Small intestine (tissue), 7 donors: ENCODE measurements at regions not wholly inside any gene's neighbourhood (a gene's known extent, or its start where the extent isn't known, plus 50 kb on each side); places are given as distances from the start of the nearest gene placed in this dataset.

Experiments used
- DNase-seq, 2 donors: peaks; one replicate each; pipeline versions ENCODE4 v3.0.0 to v3.0.0-alpha.2; 2013
- FAIRE-seq: peaks from 2 replicates; lab custom pipeline; 2012; peaks lifted over from hg19 to GRCh38; lab: Jason Lieb, UNC
- H3K27ac ChIP-seq, 3 donors: one replicate each; pipeline ENCODE4 v1.5.1; 2013; ENCODE audit warnings: low read length in 2 of 3, mild to moderate bottlenecking in 2 of 3, control low read depth in 1 of 3, inconsistent platforms in 1 of 3, low read depth in 1 of 3, moderate library complexity in 1 of 3
- H3K27me3 ChIP-seq, 3 donors: one replicate each; pipeline ENCODE4 v1.6.1; 2013; ENCODE audit warnings: low read length in 3 of 3, inconsistent platforms in 1 of 3; ENCODE audit not compliant: control insufficient read depth in 3 of 3, insufficient read depth in 3 of 3
- H3K36me3 ChIP-seq, 3 donors: one replicate each; pipeline ENCODE4 v1.6.1; 2013; ENCODE audit warnings: low read length in 3 of 3, inconsistent platforms in 1 of 3, low read depth in 1 of 3, mild to moderate bottlenecking in 1 of 3, moderate library complexity in 1 of 3; ENCODE audit not compliant: control insufficient read depth in 3 of 3, insufficient read depth in 2 of 3
- H3K4me1 ChIP-seq, 3 donors: one replicate each; pipeline ENCODE4 v1.6.1; 2013; ENCODE audit warnings: low read length in 2 of 3, inconsistent platforms in 1 of 3, low read depth in 1 of 3, mild to moderate bottlenecking in 1 of 3, moderate library complexity in 1 of 3; ENCODE audit not compliant: control insufficient read depth in 3 of 3, insufficient read depth in 2 of 3
- H3K4me3 ChIP-seq, 3 donors: one replicate each; pipeline ENCODE4 v1.5.1; 2013; ENCODE audit warnings: low read length in 3 of 3, control low read depth in 1 of 3, inconsistent platforms in 1 of 3, low read depth in 1 of 3, mild to moderate bottlenecking in 1 of 3, moderate library complexity in 1 of 3
- H3K9me3 ChIP-seq, 2 donors: one replicate each; pipeline ENCODE4 v1.6.1; 2013; ENCODE audit warnings: low read depth in 1 of 2, low read length in 1 of 2; ENCODE audit not compliant: control insufficient read depth in 2 of 2, insufficient read depth in 1 of 2
- WGBS, 3 donors: extraction: QIAGEN DNeasy Blood & Tissue Kit; methylation state at CpG; one replicate each; pipeline ENCODE4 v1.1.7; 2013; 5-methylcytosine and 5-hydroxymethylcytosine counted together
- donor health status: healthy with polysubstance abuse.
- donor health status: control.
- donor health status: control.
- donor health status: Bipolar disorder and iron deficiency.
- donor health status: healthy.

GRCh38 chr2:40043641-40044040, 264.6 kb upstream of the THUMPD2 start:
- no peaks in the 10 kb centered on the region for H3K27me3 ChIP-seq
- WGBS, 3 donors: 58 to 84% (median 59%) methylated on average over 5 of the region's 5 CpGs
- H3K36me3 ChIP-seq: no peaks in the 10 kb centered on the region
- H3K4me1 ChIP-seq: no peaks in the 10 kb centered on the region
- no peak overlapping the region for H3K27ac ChIP-seq
- FAIRE-seq: no peak
- no peak for DNase-seq
- H3K4me3 ChIP-seq: no peak overlapping the region
- no peaks in the 10 kb centered on the region for H3K9me3 ChIP-seq

- 81 to 88% (median 86%) methylated on average over 4 of the region's 4 CpGs for WGBS, 3 donors
- no peak for DNase-seq
- no peaks in the 10 kb centered on the region for H3K27me3 ChIP-seq
Observed at GRCh38 chr2:40043191-40043590, 264.1 kb upstream of the THUMPD2 start.

GRCh38 chr2:40041422-40042382, 262.6 kb upstream of the THUMPD2 start:
- no peak overlapping the region for H3K4me3 ChIP-seq

More at GRCh38 chr2:40043191-40043590, 264.1 kb upstream of the THUMPD2 start:
- Histone ChIP-seq H3K4me3 (no peak overlapping the region), H3K36me3 (no peaks in the 10 kb centered on the region), H3K9me3 (no peaks in the 10 kb centered on the region), H3K27ac (no peak overlapping the region), H3K4me1 (no peaks in the 10 kb centered on the region)
- FAIRE-seq: no peak

GRCh38 chr2:40039549-40039948, 260.5 kb upstream of the THUMPD2 start:
- FAIRE-seq: no peak
- no peak for DNase-seq
- Histone ChIP-seq H3K27me3 (no peaks in the 10 kb centered on the region), H3K4me3 (no peak overlapping the region), H3K9me3 (peaks cover 0 to 3% of the 10 kb centered on the region in 2 donors), H3K36me3 (no peaks in the 10 kb centered on the region), H3K4me1 (no peaks in the 10 kb centered on the region), H3K27ac (no peak overlapping the region)

More at GRCh38 chr2:40041422-40042382, 262.6 kb upstream of the THUMPD2 start:
- no peaks in the 10 kb centered on the region for H3K27me3 ChIP-seq
- H3K9me3 ChIP-seq: no peaks in the 10 kb centered on the region
- 52 to 68% (median 55%) methylated on average over 6 of the region's 6 CpGs for WGBS, 3 donors
- H3K36me3 ChIP-seq: no peaks in the 10 kb centered on the region
- FAIRE-seq: no peak
- H3K27ac ChIP-seq: no peak overlapping the region
- H3K4me1 ChIP-seq: no peaks in the 10 kb centered on the region
- DNase-seq: no peak

- DNase-seq: no peak
- no peak overlapping the region for H3K27ac ChIP-seq
- H3K9me3 ChIP-seq: peaks cover 0 to 8% of the 10 kb centered on the region in 2 donors
- 66 to 90% (median 78%) methylated on average over 4 of the region's 4 CpGs for WGBS, 3 donors
- H3K4me1 ChIP-seq: no peaks in the 10 kb centered on the region
- no peaks in the 10 kb centered on the region for H3K36me3 ChIP-seq
- no peak overlapping the region for H3K4me3 ChIP-seq
- no peak for FAIRE-seq
- no peaks in the 10 kb centered on the region for H3K27me3 ChIP-seq
Observed at GRCh38 chr2:40038646-40039045, 259.6 kb upstream of the THUMPD2 start.

- no peak overlapping the region for H3K27ac ChIP-seq
- DNase-seq (no peak), FAIRE-seq (no peak)
- no peaks in the 10 kb centered on the region for H3K36me3 ChIP-seq
- no peaks in the 10 kb centered on the region for H3K27me3 ChIP-seq
- peaks cover 0 to 8% of the 10 kb centered on the region in 2 donors for H3K9me3 ChIP-seq
- H3K4me3 ChIP-seq: no peak overlapping the region
- H3K4me1 ChIP-seq: no peaks in the 10 kb centered on the region
- WGBS, 3 donors: 64 to 66% (median 66%) methylated on average over 7 of the region's 7 CpGs
Observed at GRCh38 chr2:40037303-40037702, 258.2 kb upstream of the THUMPD2 start.

- 81 to 90% (median 82%) methylated on average over 2 of the region's 2 CpGs for WGBS, 3 donors
- Histone ChIP-seq H3K4me1 (no peaks in the 10 kb centered on the region), H3K36me3 (no peaks in the 10 kb centered on the region), H3K9me3 (peaks cover 0 to 8% of the 10 kb centered on the region in 2 donors), H3K27ac (no peak overlapping the region), H3K4me3 (no peak overlapping the region), H3K27me3 (no peaks in the 10 kb centered on the region)
- no peak for DNase-seq
- FAIRE-seq: no peak
Observed at GRCh38 chr2:40036241-40036640, 257.2 kb upstream of the THUMPD2 start.

GRCh38 chr2:40034801-40035200, 255.7 kb upstream of the THUMPD2 start:
- H3K9me3 ChIP-seq: peaks cover 0 to 8% of the 10 kb centered on the region in 2 donors
- FAIRE-seq: no peak

More at GRCh38 chr2:40034801-40035200, 255.7 kb upstream of the THUMPD2 start:
- H3K27me3 ChIP-seq: no peaks in the 10 kb centered on the region
- H3K4me1 ChIP-seq: no peaks in the 10 kb centered on the region
- no peak overlapping the region for H3K4me3 ChIP-seq
- H3K27ac ChIP-seq: no peak overlapping the region
- no peaks in the 10 kb centered on the region for H3K36me3 ChIP-seq
- DNase-seq: no peak
